A549 (cell line): ENCODE measurements at regions not wholly inside any gene's neighbourhood (a gene's known extent, or its start where the extent isn't known, plus 50 kb on each side); places are given as distances from the start of the nearest gene placed in this dataset.

ENCODE experiments used
- ESRRA ChIP-seq: fragments of 150-350 bp; IDR thresholded peaks from 2 replicates; pipeline ENCODE4 v1.6.1; 2014; ENCODE audit warnings: mild to moderate bottlenecking, low read length, borderline replicate concordance
- HDAC2 ChIP-seq: fragments of 200-600 bp; sonication (generic); IDR thresholded peaks from 2 replicates; pipeline ENCODE4 v1.6.1; 2016
- MYC ChIP-seq: IDR thresholded peaks from 2 replicates; pipeline ENCODE4 v1.6.1; 2012; ENCODE audit warnings: mild to moderate bottlenecking, inconsistent platforms, low read length, improper control_type of control experiment, borderline replicate concordance
- POLR2A ChIP-seq: IDR thresholded peaks from 2 replicates; pipeline ENCODE4 v1.6.1; 2012; ENCODE audit warnings: mild to moderate bottlenecking, low read length
- TF ChIP-seq, protein P1 (sequence below): fragments of >200 bp; sonication (Bioruptor Twin); formaldehyde crosslinking; IDR thresholded peaks from 3 replicates; pipeline ENCODE4 v1.5.1; 2016

DNA sequence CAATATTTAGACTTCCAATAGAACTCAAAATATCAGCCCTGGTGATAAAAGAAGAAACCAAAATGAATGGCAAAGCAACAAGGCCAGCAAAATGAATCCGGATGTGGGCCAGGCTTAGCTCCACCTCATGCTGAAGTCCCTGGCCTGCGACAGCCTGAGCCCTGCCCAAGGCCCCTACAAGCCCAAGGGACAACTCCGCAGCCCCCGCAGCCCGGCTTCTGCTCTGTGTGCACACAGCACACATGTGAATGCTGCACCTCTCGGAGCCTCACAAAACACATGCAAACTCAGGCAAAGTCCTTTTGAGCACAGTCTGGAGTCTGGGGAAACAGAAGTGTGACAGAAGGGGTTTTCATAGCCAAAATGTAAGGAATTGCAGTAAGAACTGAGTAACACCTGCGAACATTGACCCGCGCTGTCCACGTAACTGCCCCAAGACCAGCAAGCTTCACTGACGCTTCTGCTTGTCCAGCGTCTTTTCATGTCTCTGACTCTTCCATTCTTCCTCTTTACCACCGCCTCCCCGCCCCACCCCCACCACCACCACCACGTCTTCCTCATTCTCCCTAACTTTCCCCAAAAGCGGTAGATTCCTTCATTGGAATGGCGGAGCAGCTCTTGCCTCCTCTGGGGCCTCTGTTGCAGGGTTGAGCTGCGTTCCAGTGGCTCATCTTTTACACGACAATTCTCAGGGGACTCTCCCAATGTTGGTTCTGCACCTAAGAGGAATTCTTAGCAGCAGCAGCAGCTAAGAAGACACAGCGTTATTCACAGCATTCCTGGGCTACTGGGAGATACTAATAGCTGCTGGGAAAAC, 136.4 kb upstream of the COPS8 start:
- no peak for TF ChIP-seq POLR2A
- TF ChIP-seq MYC: no peak
- TF ChIP-seq ESRRA: no peak
- TF ChIP-seq, protein P1, sequence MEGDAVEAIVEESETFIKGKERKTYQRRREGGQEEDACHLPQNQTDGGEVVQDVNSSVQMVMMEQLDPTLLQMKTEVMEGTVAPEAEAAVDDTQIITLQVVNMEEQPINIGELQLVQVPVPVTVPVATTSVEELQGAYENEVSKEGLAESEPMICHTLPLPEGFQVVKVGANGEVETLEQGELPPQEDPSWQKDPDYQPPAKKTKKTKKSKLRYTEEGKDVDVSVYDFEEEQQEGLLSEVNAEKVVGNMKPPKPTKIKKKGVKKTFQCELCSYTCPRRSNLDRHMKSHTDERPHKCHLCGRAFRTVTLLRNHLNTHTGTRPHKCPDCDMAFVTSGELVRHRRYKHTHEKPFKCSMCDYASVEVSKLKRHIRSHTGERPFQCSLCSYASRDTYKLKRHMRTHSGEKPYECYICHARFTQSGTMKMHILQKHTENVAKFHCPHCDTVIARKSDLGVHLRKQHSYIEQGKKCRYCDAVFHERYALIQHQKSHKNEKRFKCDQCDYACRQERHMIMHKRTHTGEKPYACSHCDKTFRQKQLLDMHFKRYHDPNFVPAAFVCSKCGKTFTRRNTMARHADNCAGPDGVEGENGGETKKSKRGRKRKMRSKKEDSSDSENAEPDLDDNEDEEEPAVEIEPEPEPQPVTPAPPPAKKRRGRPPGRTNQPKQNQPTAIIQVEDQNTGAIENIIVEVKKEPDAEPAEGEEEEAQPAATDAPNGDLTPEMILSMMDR: no peak
- TF ChIP-seq HDAC2: no peak
